Liver (tissue), 8 donors: ENCODE measurements at regions not wholly inside any gene's neighbourhood (a gene's known extent, or its start where the extent isn't known, plus 50 kb on each side); places are given as distances from the start of the nearest gene placed in this dataset.

Source experiments
- DNase-seq: peaks from one replicate; pipeline ENCODE4 v3.0.0-alpha.2; 2017; ENCODE audit warnings: low spot score
- H3K27ac ChIP-seq, 2 donors: one replicate each; pipeline ENCODE4 v1.7.0; 2013; ENCODE audit warnings: inconsistent platforms in 2 of 2, low read length in 2 of 2, control low read depth in 1 of 2, low read depth in 1 of 2, mild to moderate bottlenecking in 1 of 2
- H3K27me3 ChIP-seq, 4 donors: one replicate each; pipeline versions ENCODE4 v1.6.1 to v1.7.0; 2013; ENCODE audit warnings: low read length in 3 of 4, inconsistent platforms in 1 of 4, mild to moderate bottlenecking in 1 of 4, moderate library complexity in 1 of 4; ENCODE audit not compliant: control insufficient read depth in 4 of 4, insufficient read depth in 4 of 4
- H3K36me3 ChIP-seq, 4 donors: one replicate each; pipeline versions ENCODE4 v1.6.1 to v1.7.0; 2013; ENCODE audit warnings: low read length in 3 of 4, mild to moderate bottlenecking in 3 of 4, low read depth in 1 of 4, moderate library complexity in 1 of 4; ENCODE audit not compliant: control insufficient read depth in 4 of 4, insufficient read depth in 3 of 4
- H3K4me1 ChIP-seq, 4 donors: one replicate each; pipeline versions ENCODE4 v1.6.1 to v1.7.0; 2013; ENCODE audit warnings: low read length in 3 of 4, mild to moderate bottlenecking in 3 of 4, moderate library complexity in 1 of 4; ENCODE audit not compliant: control insufficient read depth in 4 of 4, insufficient read depth in 4 of 4
- H3K4me3 ChIP-seq, 3 donors: one replicate each; pipeline versions ENCODE4 v1.6.1 to v1.7.0; 2013; ENCODE audit warnings: low read length in 3 of 3, control low read depth in 1 of 3, low read depth in 1 of 3, mild to moderate bottlenecking in 1 of 3
- H3K9ac ChIP-seq, 2 donors: one replicate each; pipeline ENCODE4 v1.7.0; 2013; ENCODE audit warnings: low read length in 2 of 2, mild to moderate bottlenecking in 2 of 2, moderate library complexity in 2 of 2, control low read depth in 1 of 2, low read depth in 1 of 2
- H3K9me3 ChIP-seq, 4 donors: one replicate each; pipeline versions ENCODE4 v1.6.1 to v1.7.0; 2013; ENCODE audit warnings: low read length in 3 of 4; ENCODE audit not compliant: control insufficient read depth in 4 of 4
- ATF3 ChIP-seq: IDR thresholded peaks from 2 replicates; pipeline ENCODE4 v1.6.1; 2016; ENCODE audit warnings: antibody characterized with exemption
- CTCF ChIP-seq: fragments of 150-350 bp; IDR thresholded peaks from 2 replicates; pipeline ENCODE4 v1.5.1; 2017; ENCODE audit warnings: improper control_type of control experiment, low read depth, low read length; ENCODE audit not compliant: missing input control
- EGR1 ChIP-seq, 2 donors: IDR thresholded peaks; 2 replicates each; pipeline ENCODE4 v1.6.1; 2016 to 2018; ENCODE audit warnings: antibody characterized with exemption in 2 of 2, low read depth in 2 of 2
- FOXA1 ChIP-seq: IDR thresholded peaks from 2 replicates; pipeline ENCODE4 v1.6.1; 2016; ENCODE audit warnings: antibody characterized with exemption
- FOXA2 ChIP-seq: IDR thresholded peaks from 2 replicates; pipeline ENCODE4 v1.6.1; 2016; ENCODE audit warnings: antibody characterized with exemption
- GABPA ChIP-seq, 2 donors: IDR thresholded peaks in 1 of 2; conservative IDR thresholded peaks in 1 of 2; 2 replicates each; pipeline ENCODE4 v1.6.1; 2016; ENCODE audit warnings: antibody characterized with exemption in 2 of 2, mild to moderate bottlenecking in 1 of 2, moderate library complexity in 1 of 2
- HNF4A ChIP-seq, 2 donors: conservative IDR thresholded peaks; 2 replicates each; pipeline ENCODE4 v1.6.1; 2016; ENCODE audit warnings: antibody characterized with exemption in 2 of 2, mild to moderate bottlenecking in 2 of 2
- JUND ChIP-seq, 2 donors: IDR thresholded peaks; 2 replicates each; pipeline ENCODE4 v1.6.1; 2016; ENCODE audit warnings: antibody characterized with exemption in 2 of 2
- MAX ChIP-seq: IDR thresholded peaks from 2 replicates; pipeline ENCODE4 v1.6.1; 2016; ENCODE audit warnings: antibody characterized with exemption
- NR2F2 ChIP-seq: IDR thresholded peaks from 2 replicates; pipeline ENCODE4 v1.6.1; 2016; ENCODE audit warnings: antibody characterized with exemption
- RAD21 ChIP-seq, 2 donors: IDR thresholded peaks; 2 replicates each; pipeline ENCODE4 v1.6.1; 2016; ENCODE audit warnings: antibody characterized with exemption in 2 of 2, mild to moderate bottlenecking in 2 of 2
- REST ChIP-seq: IDR thresholded peaks from 2 replicates; pipeline ENCODE4 v1.6.1; 2016; ENCODE audit warnings: antibody characterized with exemption, mild to moderate bottlenecking
- RXRA ChIP-seq, 2 donors: IDR thresholded peaks; 2 replicates each; pipeline ENCODE4 v1.6.1; 2017 to 2018; ENCODE audit warnings: antibody characterized with exemption in 2 of 2, mild to moderate bottlenecking in 1 of 2
- SP1 ChIP-seq: IDR thresholded peaks from 2 replicates; pipeline ENCODE4 v1.6.1; 2018; ENCODE audit warnings: antibody characterized with exemption, mild to moderate bottlenecking
- TAF1 ChIP-seq: conservative IDR thresholded peaks from 2 replicates; pipeline ENCODE4 v1.6.1; 2016; ENCODE audit warnings: antibody characterized with exemption, mild to moderate bottlenecking
- YY1 ChIP-seq: IDR thresholded peaks from 2 replicates; pipeline ENCODE4 v1.6.1; 2016; ENCODE audit warnings: antibody characterized with exemption, mild to moderate bottlenecking
- ZBTB33 ChIP-seq: IDR thresholded peaks from 2 replicates; pipeline ENCODE4 v1.6.1; 2016; ENCODE audit warnings: antibody characterized with exemption
- WGBS: extraction: QIAGEN DNeasy Blood & Tissue Kit; methylation state at CpG from one replicate; pipeline ENCODE4 v1.1.7; 2013; 5-methylcytosine and 5-hydroxymethylcytosine counted together
- donor health status: healthy.
- donor health status: healthy.
- donor health status: healthy.
- donor health status: healthy.
- donor health status: healthy.

GRCh38 chr11:109490953-109491635, 69.1 kb downstream of the C11orf87 start:
- H3K9ac ChIP-seq, result no peak overlapping the region
- TF ChIP-seq MAX (no peak), NR2F2 (no peak), JUND (IDR thresholded peaks at IDR 0.05) (no peak), RXRA (IDR thresholded peaks at IDR 0.05) (no peak), TAF1 (no peak), FOXA2 (no peak), EGR1 (IDR thresholded peaks at IDR 0.05; ENCODE audit: low read depth in 2 of 2) (no peak), RAD21 (IDR thresholded peaks at IDR 0.05) (no peak), REST (no peak), GABPA (IDR thresholded peaks at IDR 0.05 in 1 of 2, conservative IDR thresholded peaks at IDR 0.05 in 1 of 2) (no peak), HNF4A (conservative IDR thresholded peaks at IDR 0.05) (no peak), FOXA1 (no peak), CTCF (no peak), ATF3 (no peak), YY1 (no peak), ZBTB33 (no peak), SP1 (no peak)
- H3K4me3 ChIP-seq, result no peak overlapping the region
- H3K9me3 ChIP-seq, result no peaks in the 10 kb centered on the region
- DNase-seq, result no peak
- H3K36me3 ChIP-seq, result no peaks in the 10 kb centered on the region
- no peaks in the 10 kb centered on the region for H3K4me1 ChIP-seq
- no peak overlapping the region for H3K27ac ChIP-seq
- no peaks in the 10 kb centered on the region for H3K27me3 ChIP-seq
- 49% methylated on average over 4 of the region's 4 CpGs for WGBS
